CD4-positive, alpha-beta T cell (primary cell): ENCODE measurements at regions not wholly inside any gene's neighbourhood (a gene's known extent, or its start where the extent isn't known, plus 50 kb on each side); places are given as distances from the start of the nearest gene placed in this dataset.

Experiments used
- ATAC-seq: fragments of 200-7000 bp; cut with Tn5 transposase; one replicate; pipeline ENCODE4 v1.10.0; 2022; ENCODE audit warnings: mild to moderate bottlenecking; ENCODE audit not compliant: poor library complexity
- CTCF ChIA-PET: fragments of 350-600 bp; sonication (Branson Sonifier 250); formaldehyde crosslinking; loops from one replicate; lab custom pipeline; 2021; ENCODE audit warnings: antibody characterized with exemption, inconsistent platforms; lab: Charles Lee
- POLR2A ChIA-PET: fragments of 350-600 bp; sonication (Branson Sonifier 250); formaldehyde crosslinking; loops from one replicate; lab custom pipeline; 2021; ENCODE audit warnings: antibody characterized with exemption, inconsistent platforms; lab: Charles Lee
- DNase-seq, 14 experiments: peaks; one replicate each; pipeline ENCODE4 v3.0.0-alpha.2; 2013 to 2020; ENCODE audit warnings: mixed read lengths in 2 of 14
- H3K27ac ChIP-seq, 2 donors: one replicate each; pipeline versions ENCODE4 v1.5.1 to v1.7.0; 2013; ENCODE audit warnings: low read length in 2 of 2, low read depth in 1 of 2, mild to moderate bottlenecking in 1 of 2
- H3K27me3 ChIP-seq, 2 experiments: 1 replicate in 1 of 2; 2 replicates in 1 of 2; pipeline versions ENCODE4 v1.6.1 to v1.7.0; 2013; ENCODE audit warnings: low read length in 2 of 2, control low read depth in 1 of 2, mild to moderate bottlenecking in 1 of 2, moderate library complexity in 1 of 2; ENCODE audit not compliant: insufficient read depth in 2 of 2, control insufficient read depth in 1 of 2
- H3K36me3 ChIP-seq: one replicate; pipeline ENCODE4 v1.6.1; 2013; ENCODE audit warnings: low read length, control low read depth; ENCODE audit not compliant: insufficient read depth
- H3K4me1 ChIP-seq: one replicate; pipeline ENCODE4 v1.6.1; 2013; ENCODE audit warnings: low read length, control low read depth; ENCODE audit not compliant: insufficient read depth
- H3K4me3 ChIP-seq: one replicate; pipeline ENCODE4 v1.5.1; 2013; ENCODE audit warnings: mild to moderate bottlenecking, low read length, moderate library complexity
- H3K9me3 ChIP-seq, 2 experiments: 1 replicate in 1 of 2; 2 replicates in 1 of 2; pipeline versions ENCODE4 v1.6.1 to v1.7.0; 2013; ENCODE audit warnings: low read length in 2 of 2, mild to moderate bottlenecking in 2 of 2, control low read depth in 1 of 2, moderate library complexity in 1 of 2; ENCODE audit not compliant: control insufficient read depth in 1 of 2, insufficient read depth in 1 of 2
- H3K27ac Mint-ChIP-seq: one replicate; pipeline ENCODE4 v1.8.0; 2020; ENCODE audit warnings: mixed read lengths
- H3K27me3 Mint-ChIP-seq: one replicate; pipeline ENCODE4 v1.8.0; 2021; ENCODE audit warnings: mixed read lengths
- H3K36me3 Mint-ChIP-seq: one replicate; pipeline ENCODE4 v1.8.0; 2021; ENCODE audit warnings: low read depth, mixed read lengths
- H3K4me1 Mint-ChIP-seq: one replicate; pipeline ENCODE4 v1.8.0; 2021; ENCODE audit warnings: low read depth, mixed read lengths
- H3K4me3 Mint-ChIP-seq: one replicate; pipeline ENCODE4 v1.8.0; 2020; ENCODE audit warnings: mild to moderate bottlenecking, mixed read lengths
- H3K9me3 Mint-ChIP-seq: one replicate; pipeline ENCODE4 v1.8.0; 2020; ENCODE audit warnings: mixed read lengths
- CTCF ChIP-seq: fragments of 200-600 bp; IDR thresholded peaks from one replicate; pipeline ENCODE4 v1.8.0; 2022; ENCODE audit warnings: antibody characterized with exemption, mild to moderate bottlenecking
- intact Hi-C, 2 experiments: fragments of 100-400 bp; cut with DNase I in 1 of 2; cut with micrococcal nuclease in 1 of 2; formaldehyde crosslinking; loops; one replicate each; pipeline versions ENCODE4 v1.15.1 to v1.9.0; 2023 to 2025; cut with DNase I, micrococcal nuclease

DNA sequence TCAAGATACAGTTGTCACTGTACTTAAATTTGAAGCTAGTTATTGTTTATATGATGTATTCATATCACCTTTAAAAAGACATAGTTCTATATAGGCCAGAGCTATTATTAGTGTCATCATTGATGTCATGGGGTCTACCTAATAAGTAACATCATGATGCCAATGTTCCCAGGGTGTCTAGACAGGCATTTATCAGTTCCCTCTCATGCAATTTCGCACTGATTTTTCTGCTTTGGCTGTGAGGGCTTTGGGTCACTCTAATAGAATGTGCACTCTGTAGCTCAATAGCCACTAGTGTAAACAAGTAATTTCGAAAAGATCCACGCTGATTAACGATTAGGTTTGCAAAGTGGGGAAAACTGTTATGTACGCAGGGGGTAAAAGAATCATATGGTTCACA, 1651.3 kb downstream of the SLITRK5 start:
- H3K36me3 ChIP-seq: no peaks in the 10 kb centered on the region
- intact Hi-C loops: no loop called here
- Mint-ChIP-seq H3K9me3 (no peaks in the 10 kb centered on the region), H3K4me3 (no peak overlapping the region), H3K27ac (no peak overlapping the region), H3K4me1 (no peaks in the 10 kb centered on the region), H3K27me3 (no peaks in the 10 kb centered on the region), H3K36me3 (no peaks in the 10 kb centered on the region)
- H3K27me3 ChIP-seq: no peaks in the 10 kb centered on the region
- TF ChIP-seq CTCF: no peak
- ChIA-PET CTCF (no interaction called here), POLR2A (no interaction called here)
- DNase-seq: no peak
- no peak overlapping the region for H3K27ac ChIP-seq
- H3K4me3 ChIP-seq: no peak overlapping the region
- ATAC-seq: no peak
- no peaks in the 10 kb centered on the region for H3K4me1 ChIP-seq
- H3K9me3 ChIP-seq: peaks cover 5 to 9% of the 10 kb centered on the region in 2 experiments

- no peak overlapping the region for H3K4me3 ChIP-seq
- H3K36me3 Mint-ChIP-seq: no peaks in the 10 kb centered on the region
- H3K27ac ChIP-seq: no peak overlapping the region
- no peak overlapping the region for H3K4me3 Mint-ChIP-seq
- intact Hi-C loops: no loop called here
- DNase-seq: no peak
- no peak overlapping the region for H3K27ac Mint-ChIP-seq
- H3K4me1 ChIP-seq: no peaks in the 10 kb centered on the region
- H3K27me3 ChIP-seq: no peaks in the 10 kb centered on the region
- H3K36me3 ChIP-seq: no peaks in the 10 kb centered on the region
- H3K9me3 ChIP-seq: peaks cover 0 to 5% of the 10 kb centered on the region in 2 experiments
- H3K9me3 Mint-ChIP-seq: peaks cover 3% of the 10 kb centered on the region
- ChIA-PET POLR2A (interaction anchor here (0.8 kb wide), 1 partner anchor 620 kb away, joined by 3 read pairs; no protein-coding TSS in a partner anchor), CTCF (no interaction called here)
- TF ChIP-seq CTCF: no peak
- no peaks in the 10 kb centered on the region for H3K27me3 Mint-ChIP-seq
- no peak for ATAC-seq
- no peaks in the 10 kb centered on the region for H3K4me1 Mint-ChIP-seq
Measured at GRCh38 chr13:89324582-89324981, 1653.4 kb downstream of the SLITRK5 start.

DNA sequence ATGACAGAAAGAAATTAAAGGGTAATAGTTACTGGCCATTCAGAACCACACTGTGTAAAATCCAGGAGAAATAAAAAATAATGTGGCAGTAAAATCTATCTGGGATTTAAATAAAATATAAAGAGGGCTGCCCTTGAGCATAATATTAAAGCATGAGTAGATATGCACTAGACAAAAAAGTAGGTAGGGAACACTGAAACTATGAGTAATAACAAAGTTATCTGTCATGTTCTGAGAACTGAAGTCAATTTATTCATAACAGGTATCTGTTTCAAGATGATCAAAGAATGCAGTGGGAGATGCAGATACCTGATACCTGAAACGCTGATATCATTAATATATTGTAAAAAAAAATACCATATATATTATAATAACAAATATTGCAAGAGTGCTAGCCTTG, 1672.0 kb downstream of the SLITRK5 start:
- Mint-ChIP-seq H3K4me3 (no peak overlapping the region), H3K27me3 (no peaks in the 10 kb centered on the region), H3K9me3 (peaks cover 9% of the 10 kb centered on the region), H3K27ac (no peak overlapping the region), H3K4me1 (no peaks in the 10 kb centered on the region), H3K36me3 (no peaks in the 10 kb centered on the region)
- no peaks in the 10 kb centered on the region for H3K27me3 ChIP-seq
- POLR2A ChIA-PET: no interaction called here
- intact Hi-C loops: no loop called here
- CTCF ChIA-PET: no interaction called here
- no peaks in the 10 kb centered on the region for H3K4me1 ChIP-seq
- H3K27ac ChIP-seq: no peak overlapping the region
- H3K36me3 ChIP-seq: no peaks in the 10 kb centered on the region
- DNase-seq: no peak
- TF ChIP-seq CTCF: no peak
- no peaks in the 10 kb centered on the region for H3K9me3 ChIP-seq
- no peak for ATAC-seq
- no peak overlapping the region for H3K4me3 ChIP-seq
